H9 (cell line): ENCODE measurements at regions not wholly inside any gene's neighbourhood (a gene's known extent, or its start where the extent isn't known, plus 50 kb on each side); places are given as distances from the start of the nearest gene placed in this dataset.

ENCODE experiments used
- DNase-seq: peaks from one replicate; pipeline ENCODE4 v3.0.0-alpha.2; 2017
- H2AFZ ChIP-seq: one replicate; pipeline ENCODE4 v1.6.1; 2013; ENCODE audit warnings: mild to moderate bottlenecking, low read length, control low read depth, moderate library complexity
- H2AK5ac ChIP-seq: 2 replicates; pipeline ENCODE4 v1.6.1; 2013; ENCODE audit warnings: low read length, control low read depth, mixed read lengths; ENCODE audit not compliant: insufficient read length
- H2BK120ac ChIP-seq: one replicate; pipeline ENCODE4 v1.6.1; 2013; ENCODE audit warnings: low read depth, mild to moderate bottlenecking, low read length, control low read depth, inconsistent platforms; ENCODE audit not compliant: poor library complexity, severe bottlenecking
- H2BK12ac ChIP-seq: 2 replicates; pipeline ENCODE4 v1.6.1; 2013; ENCODE audit warnings: low read length, control low read depth, mixed read lengths, low read depth; ENCODE audit not compliant: insufficient read length
- H2BK15ac ChIP-seq: 2 replicates; pipeline ENCODE4 v1.6.1; 2013; ENCODE audit warnings: low read depth, low read length, control low read depth
- H2BK20ac ChIP-seq: one replicate; pipeline ENCODE4 v1.6.1; 2013; ENCODE audit warnings: low read depth, mild to moderate bottlenecking, low read length, control low read depth, inconsistent platforms; ENCODE audit not compliant: poor library complexity, severe bottlenecking
- H2BK5ac ChIP-seq: 2 replicates; pipeline ENCODE4 v1.6.1; 2013; ENCODE audit warnings: low read length, control low read depth, mixed read lengths; ENCODE audit not compliant: insufficient read length
- H3K14ac ChIP-seq: 2 replicates; pipeline ENCODE4 v1.6.1; 2013; ENCODE audit warnings: low read length, control low read depth; ENCODE audit not compliant: insufficient read depth
- H3K18ac ChIP-seq: 2 replicates; pipeline ENCODE4 v1.6.1; 2013; ENCODE audit warnings: low read depth, mild to moderate bottlenecking, mixed read lengths, low read length, control low read depth; ENCODE audit not compliant: insufficient read length
- H3K23ac ChIP-seq: 2 replicates; pipeline ENCODE4 v1.6.1; 2013; ENCODE audit warnings: low read length, control low read depth, mixed read lengths, low read depth; ENCODE audit not compliant: insufficient read length
- H3K23me2 ChIP-seq: 2 replicates; pipeline ENCODE4 v1.6.1; 2013; ENCODE audit warnings: low read depth, mild to moderate bottlenecking, mixed read lengths, low read length, control low read depth; ENCODE audit not compliant: insufficient read length, poor library complexity, severe bottlenecking
- H3K27ac ChIP-seq: 2 replicates; pipeline ENCODE4 v1.5.1; 2013; ENCODE audit warnings: low read length, control low read depth, mixed read lengths, low read depth; ENCODE audit not compliant: insufficient read length
- H3K27me3 ChIP-seq: 2 replicates; pipeline ENCODE4 v1.6.1; 2013; ENCODE audit warnings: low read length, control low read depth, inconsistent platforms; ENCODE audit not compliant: insufficient read depth
- H3K4ac ChIP-seq: 2 replicates; pipeline ENCODE4 v1.6.1; 2013; ENCODE audit warnings: low read depth, mild to moderate bottlenecking, control low read depth, inconsistent platforms, low read length, moderate library complexity
- H3K4me1 ChIP-seq: 2 replicates; pipeline ENCODE4 v1.6.1; 2013; ENCODE audit warnings: low read length, control low read depth, inconsistent platforms; ENCODE audit not compliant: insufficient read depth
- H3K4me2 ChIP-seq: 2 replicates; pipeline ENCODE4 v1.6.1; 2013; ENCODE audit warnings: low read length, control low read depth, mixed read lengths; ENCODE audit not compliant: insufficient read length, insufficient read depth
- H3K56ac ChIP-seq: 2 replicates; pipeline ENCODE4 v1.6.1; 2013; ENCODE audit warnings: low read depth, mild to moderate bottlenecking, mixed read lengths, low read length, control low read depth; ENCODE audit not compliant: insufficient read length
- H3K79me1 ChIP-seq: 2 replicates; pipeline ENCODE4 v1.6.1; 2013; ENCODE audit warnings: low read depth, mild to moderate bottlenecking, moderate library complexity, low read length, control low read depth, inconsistent platforms; ENCODE audit not compliant: insufficient read depth, poor library complexity, severe bottlenecking
- H3K79me2 ChIP-seq: 2 replicates; pipeline ENCODE4 v1.6.1; 2013; ENCODE audit warnings: low read length, control low read depth, inconsistent platforms; ENCODE audit not compliant: insufficient read depth
- H3K9ac ChIP-seq: 2 replicates; pipeline ENCODE4 v1.6.1; 2013; ENCODE audit warnings: low read length, control low read depth, mixed read lengths; ENCODE audit not compliant: insufficient read length; ENCODE audit errors: extremely low read depth
- H3K9me3 ChIP-seq: one replicate; pipeline ENCODE4 v1.6.1; 2013; ENCODE audit warnings: low read depth, low read length, inconsistent platforms; ENCODE audit not compliant: control insufficient read depth
- H3T11ph ChIP-seq: one replicate; pipeline ENCODE4 v1.6.1; 2013; ENCODE audit warnings: mild to moderate bottlenecking, low read length, control low read depth, inconsistent platforms
- H4K20me1 ChIP-seq: one replicate; pipeline ENCODE4 v1.6.1; 2013; ENCODE audit not compliant: control insufficient read depth, insufficient read length, insufficient read depth
- H4K5ac ChIP-seq: 2 replicates; pipeline ENCODE4 v1.6.1; 2013; ENCODE audit warnings: low read depth, mild to moderate bottlenecking, mixed read lengths, low read length, control low read depth; ENCODE audit not compliant: insufficient read length
- H4K8ac ChIP-seq: replicated peaks from 2 replicates; pipeline ENCODE4 v1.6.1; 2013; ENCODE audit warnings: low read length, control low read depth, mixed read lengths, low read depth; ENCODE audit not compliant: insufficient read length
- H4K91ac ChIP-seq: 2 replicates; pipeline ENCODE4 v1.6.1; 2013; ENCODE audit warnings: low read depth, mild to moderate bottlenecking, moderate library complexity, mixed read lengths, low read length, control low read depth; ENCODE audit not compliant: insufficient read length
- H3K27ac Mint-ChIP-seq, 3 experiments: 2 replicates in 2 of 3; 3 replicates in 1 of 3; pipeline ENCODE4 v1.8.0; 2020 to 2021; ENCODE audit warnings: mixed read lengths in 3 of 3, mild to moderate bottlenecking in 1 of 3, moderate library complexity in 1 of 3
- H3K27me3 Mint-ChIP-seq: 2 replicates; pipeline ENCODE4 v1.8.0; 2021; ENCODE audit warnings: low read depth, mild to moderate bottlenecking, moderate library complexity, mixed read lengths
- H3K36me3 Mint-ChIP-seq, 3 experiments: 2 replicates in 2 of 3; 3 replicates in 1 of 3; pipeline ENCODE4 v1.8.0; 2020 to 2021; ENCODE audit warnings: low read depth in 3 of 3, mixed read lengths in 3 of 3; ENCODE audit not compliant: insufficient read depth in 1 of 3
- H3K4me1 Mint-ChIP-seq, 2 experiments: 2 replicates each; pipeline ENCODE4 v1.8.0; 2020; ENCODE audit warnings: mixed read lengths in 2 of 2
- H3K4me3 Mint-ChIP-seq, 2 experiments: 2 replicates in 1 of 2; 3 replicates in 1 of 2; pipeline ENCODE4 v1.8.0; 2020 to 2021; ENCODE audit warnings: mild to moderate bottlenecking in 2 of 2, mixed read lengths in 2 of 2, moderate library complexity in 1 of 2
- H3K9me3 Mint-ChIP-seq, 2 experiments: 2 replicates in 1 of 2; 3 replicates in 1 of 2; pipeline ENCODE4 v1.8.0; 2020; ENCODE audit warnings: mild to moderate bottlenecking in 2 of 2, mixed read lengths in 2 of 2, moderate library complexity in 1 of 2
- WGBS: extraction: QIAGEN DNeasy Blood & Tissue Kit; methylation state at CpG from one replicate; pipeline ENCODE4 v1.1.7; 2013; ENCODE audit warnings: missing lambda C conversion rate, low lambda C conversion rate, mixed read lengths; ENCODE audit not compliant: insufficient read length; ENCODE audit errors: extremely low coverage; 5-methylcytosine and 5-hydroxymethylcytosine counted together
- TF ChIP-seq, protein P1 (sequence below): fragments of 200-600 bp; sonication (generic); conservative IDR thresholded peaks from 3 replicates; pipeline ENCODE4 v1.8.0; 2021; ENCODE audit warnings: antibody characterized with exemption, mild to moderate bottlenecking

DNA sequence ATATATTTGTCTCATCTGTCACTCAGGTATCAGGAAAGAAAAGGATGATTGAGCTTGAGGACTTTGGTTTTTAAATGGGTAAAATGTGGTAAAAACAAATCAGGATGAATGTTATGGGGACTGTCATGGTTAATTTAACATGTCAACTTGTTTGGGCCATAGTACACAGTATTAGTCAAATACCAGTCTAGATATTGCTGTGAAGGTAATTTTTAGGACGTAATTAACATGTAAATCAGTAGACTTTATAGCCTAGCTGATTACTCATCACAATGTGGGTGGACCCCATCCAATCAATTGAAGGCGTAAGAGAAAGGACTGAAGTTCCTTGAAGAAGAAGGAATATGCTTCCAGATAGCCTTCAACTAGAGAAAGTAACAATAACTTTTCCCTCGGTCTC lies 275.7 kb upstream of the ZNF804A start:
- Histone ChIP-seq H4K20me1 (no peaks in the 10 kb centered on the region), H3K18ac (no peak overlapping the region), H4K91ac (no peak overlapping the region), H4K8ac (no peak overlapping the region), H2BK20ac (no peak overlapping the region), H3K79me2 (no peaks in the 10 kb centered on the region), H2BK12ac (no peak overlapping the region), H2BK5ac (no peak overlapping the region), H3K56ac (no peak overlapping the region), H3K4me1 (no peaks in the 10 kb centered on the region), H3K23me2 (no peaks in the 10 kb centered on the region), H3K14ac (no peak overlapping the region), H3K79me1 (no peaks in the 10 kb centered on the region), H2AFZ (no peak overlapping the region), H4K5ac (no peak overlapping the region), H3K27me3 (no peaks in the 10 kb centered on the region), H3K27ac (no peak overlapping the region), H3K9me3 (no peaks in the 10 kb centered on the region), H2AK5ac (no peak overlapping the region), H3K23ac (no peak overlapping the region), H3T11ph (no peak overlapping the region), H3K4me2 (no peak overlapping the region), H3K9ac (no peak overlapping the region), H3K4ac (no peak overlapping the region), H2BK15ac (no peak overlapping the region), H2BK120ac (no peak overlapping the region)
- no peak overlapping the region for H3K27ac Mint-ChIP-seq
- H3K4me3 Mint-ChIP-seq = no peak overlapping the region
- H3K9me3 Mint-ChIP-seq = no peaks in the 10 kb centered on the region
- no CpG with 5 or more reads among the region's 3 CpGs for WGBS
- H3K36me3 Mint-ChIP-seq = no peaks in the 10 kb centered on the region
- no peak for DNase-seq
- no peaks in the 10 kb centered on the region for H3K4me1 Mint-ChIP-seq
- TF ChIP-seq, protein P1, sequence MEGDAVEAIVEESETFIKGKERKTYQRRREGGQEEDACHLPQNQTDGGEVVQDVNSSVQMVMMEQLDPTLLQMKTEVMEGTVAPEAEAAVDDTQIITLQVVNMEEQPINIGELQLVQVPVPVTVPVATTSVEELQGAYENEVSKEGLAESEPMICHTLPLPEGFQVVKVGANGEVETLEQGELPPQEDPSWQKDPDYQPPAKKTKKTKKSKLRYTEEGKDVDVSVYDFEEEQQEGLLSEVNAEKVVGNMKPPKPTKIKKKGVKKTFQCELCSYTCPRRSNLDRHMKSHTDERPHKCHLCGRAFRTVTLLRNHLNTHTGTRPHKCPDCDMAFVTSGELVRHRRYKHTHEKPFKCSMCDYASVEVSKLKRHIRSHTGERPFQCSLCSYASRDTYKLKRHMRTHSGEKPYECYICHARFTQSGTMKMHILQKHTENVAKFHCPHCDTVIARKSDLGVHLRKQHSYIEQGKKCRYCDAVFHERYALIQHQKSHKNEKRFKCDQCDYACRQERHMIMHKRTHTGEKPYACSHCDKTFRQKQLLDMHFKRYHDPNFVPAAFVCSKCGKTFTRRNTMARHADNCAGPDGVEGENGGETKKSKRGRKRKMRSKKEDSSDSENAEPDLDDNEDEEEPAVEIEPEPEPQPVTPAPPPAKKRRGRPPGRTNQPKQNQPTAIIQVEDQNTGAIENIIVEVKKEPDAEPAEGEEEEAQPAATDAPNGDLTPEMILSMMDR = no peak
- H3K27me3 Mint-ChIP-seq = no peaks in the 10 kb centered on the region
